NCI-H82 treated with DMSO at 0.1 percent for 48 hours (cell line): ENCODE measurements at regions not wholly inside any gene's neighbourhood (a gene's known extent, or its start where the extent isn't known, plus 50 kb on each side); places are given as distances from the start of the nearest gene placed in this dataset.
"Not testable (repeated sequence)": the region's sequence is repeated elsewhere in the genome, so short reads cannot be mapped to it uniquely, and the experiment has no call there.

Experiments
- DNase-seq: peaks from one replicate; lab custom pipeline; 2025; ENCODE audit not compliant: unreplicated experiment; lab: John Stamatoyannopoulos, UW

GRCh38 chr11:90732486-90732885 is 509.6 kb upstream of the CHORDC1 start:
- DNase-seq: no peak

GRCh38 chr11:90723475-90723874 is 500.6 kb upstream of the CHORDC1 start:
- no peak for DNase-seq

- DNase-seq: no peak
Measured at GRCh38 chr11:90722552-90723190, 499.8 kb upstream of the CHORDC1 start.

GRCh38 chr11:90717522-90717921 is 494.7 kb upstream of the CHORDC1 start:
- no peak for DNase-seq

- DNase-seq: no peak
Measured at GRCh38 chr11:90705661-90706060, 482.8 kb upstream of the CHORDC1 start.

GRCh38 chr11:90704510-90704909 is 481.7 kb upstream of the CHORDC1 start:
- no peak for DNase-seq

- DNase-seq: no peak
Measured at GRCh38 chr11:90701716-90702115, 478.9 kb upstream of the CHORDC1 start.

GRCh38 chr11:90700789-90701439 is 478.1 kb upstream of the CHORDC1 start:
- no peak for DNase-seq

- DNase-seq: no peak
Measured at GRCh38 chr11:90699791-90700400, 477.0 kb upstream of the CHORDC1 start.

- no peak for DNase-seq
Measured at GRCh38 chr11:90698238-90698637, 475.4 kb upstream of the CHORDC1 start.

GRCh38 chr11:90675496-90675895 is 452.6 kb upstream of the CHORDC1 start:
- not testable (repeated sequence) for DNase-seq

- DNase-seq: no peak
Measured at GRCh38 chr11:90669094-90669493, 446.2 kb upstream of the CHORDC1 start.

GRCh38 chr11:90668502-90668901 is 445.7 kb upstream of the CHORDC1 start:
- no peak for DNase-seq

- no peak for DNase-seq
Measured at GRCh38 chr11:90661233-90661632, 438.4 kb upstream of the CHORDC1 start.

GRCh38 chr11:90656171-90656570 is 433.3 kb upstream of the CHORDC1 start:
- DNase-seq: no peak

GRCh38 chr11:90650153-90650552 is 427.3 kb upstream of the CHORDC1 start:
- no peak for DNase-seq

GRCh38 chr11:90646706-90647105 is 423.9 kb upstream of the CHORDC1 start:
- DNase-seq: no peak

- no peak for DNase-seq
Measured at GRCh38 chr11:90646266-90646665, 423.4 kb upstream of the CHORDC1 start.

GRCh38 chr11:90639461-90639993 is 416.7 kb upstream of the CHORDC1 start:
- DNase-seq: no peak

GRCh38 chr11:90635886-90636285 is 413.0 kb upstream of the CHORDC1 start:
- DNase-seq: no peak

GRCh38 chr11:90635151-90635550 is 412.3 kb upstream of the CHORDC1 start:
- DNase-seq: no peak

- DNase-seq: no peak
Measured at GRCh38 chr11:90630176-90630575, 407.3 kb upstream of the CHORDC1 start.
